Stimulated activated CD8-positive, alpha-beta memory T cell treated with anti-CD3 and anti-CD28 coated beads, Interleukin-4, amount 100 ng/mL, for 24 hours (primary cell): ENCODE measurements at regions not wholly inside any gene's neighbourhood (a gene's known extent, or its start where the extent isn't known, plus 50 kb on each side); places are given as distances from the start of the nearest gene placed in this dataset.

Source experiments
- DNase-seq: peaks from one replicate; pipeline ENCODE4 v3.0.0-alpha.2; 2020; ENCODE audit warnings: low read depth

DNA sequence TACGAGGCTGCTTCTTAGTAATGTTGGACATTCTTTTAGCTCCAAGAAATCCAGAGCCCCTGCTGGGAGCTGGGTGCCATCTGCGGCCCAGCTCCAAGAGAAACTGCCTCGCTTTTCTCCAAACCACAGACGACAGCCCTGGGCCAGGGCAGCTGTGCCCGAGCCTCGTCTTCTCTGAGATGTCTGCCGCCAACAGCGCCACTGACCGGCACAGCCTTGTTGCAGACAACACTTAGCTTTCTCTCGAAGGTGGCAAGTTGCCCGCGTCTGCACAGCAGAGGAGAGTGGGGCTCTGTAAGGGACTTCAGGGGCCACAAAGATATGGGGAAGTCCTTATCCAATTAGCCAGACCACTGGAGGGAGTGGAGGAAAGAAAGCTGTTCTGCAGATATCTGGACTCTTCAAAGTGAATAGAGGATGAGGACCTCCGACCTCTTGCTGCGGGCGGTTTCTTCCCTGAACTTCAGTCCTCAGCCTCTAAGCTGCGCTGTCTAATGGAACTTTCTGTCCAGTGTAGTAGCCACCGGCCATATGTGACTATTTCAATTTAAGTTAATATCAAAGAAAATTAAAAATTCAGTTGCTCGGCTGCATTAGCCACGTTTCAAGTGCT lies 63.9 kb upstream of the DISP3 start:
- no peak for DNase-seq

DNA sequence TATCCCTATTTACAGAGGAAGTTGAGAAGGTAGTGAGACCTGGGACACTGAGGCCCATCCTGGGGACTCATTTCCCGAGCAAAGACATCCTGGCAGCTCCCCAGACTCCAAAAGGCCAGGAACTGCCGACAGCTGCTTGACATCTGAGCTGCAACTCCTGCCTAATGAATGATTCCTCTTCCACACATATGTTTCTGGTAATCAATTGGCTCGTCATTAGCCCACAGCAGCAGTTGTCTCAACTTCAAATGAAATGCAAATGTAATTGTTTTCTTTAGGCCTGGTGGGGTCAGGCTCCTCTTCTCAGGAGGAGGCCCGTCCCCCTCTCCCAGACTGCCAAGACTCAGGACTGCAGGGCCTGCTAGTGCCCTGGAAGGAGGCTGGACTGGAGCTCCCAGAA lies 61.8 kb upstream of the DISP3 start:
- no peak for DNase-seq

DNA sequence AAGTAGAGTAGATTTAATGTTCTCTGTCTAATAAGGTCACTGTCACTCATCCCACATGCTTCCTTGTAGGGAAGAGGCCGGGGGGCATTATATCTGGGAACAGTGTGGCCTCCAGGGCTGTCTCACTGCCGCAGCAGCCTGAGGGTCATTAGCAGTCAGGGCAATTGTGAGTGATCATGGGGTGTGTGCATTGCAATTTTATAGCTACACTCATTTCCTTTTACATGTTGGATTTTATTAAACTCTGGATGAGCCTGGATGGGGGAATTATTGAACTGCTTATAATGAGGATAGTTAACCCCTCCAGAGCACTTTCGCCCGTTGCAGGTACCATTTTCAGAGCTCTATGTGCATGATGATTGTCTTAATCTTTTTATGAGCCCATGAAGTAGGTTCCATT lies 60.9 kb upstream of the DISP3 start:
- DNase-seq, result no peak

GRCh38 chr1:11421443-11421842 lies 57.5 kb upstream of the DISP3 start:
- no peak for DNase-seq

DNA sequence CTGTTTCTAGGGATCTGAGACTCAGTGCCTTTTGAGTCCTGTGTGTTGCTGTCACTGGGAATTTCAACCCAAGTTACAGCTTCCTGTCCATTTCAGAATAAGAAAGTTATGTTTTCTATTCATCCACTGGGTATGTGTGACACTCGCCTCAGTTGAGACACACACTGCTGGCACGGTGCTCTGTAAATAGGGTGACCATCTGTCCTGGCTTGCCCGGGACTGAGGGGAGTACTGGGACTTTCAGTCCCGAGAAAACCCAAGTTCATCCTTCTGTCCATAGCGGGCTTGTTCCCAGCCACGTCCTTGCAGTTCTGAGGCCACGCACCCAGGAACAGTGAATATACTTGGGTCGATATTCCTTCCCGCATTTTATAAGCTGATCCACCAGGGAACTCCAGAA lies 56.3 kb upstream of the DISP3 start:
- no peak for DNase-seq

- DNase-seq, result no peak
These were observed 52.3 kb upstream of the DISP3 start for GRCh38 chr1:11426617-11427016.

DNA sequence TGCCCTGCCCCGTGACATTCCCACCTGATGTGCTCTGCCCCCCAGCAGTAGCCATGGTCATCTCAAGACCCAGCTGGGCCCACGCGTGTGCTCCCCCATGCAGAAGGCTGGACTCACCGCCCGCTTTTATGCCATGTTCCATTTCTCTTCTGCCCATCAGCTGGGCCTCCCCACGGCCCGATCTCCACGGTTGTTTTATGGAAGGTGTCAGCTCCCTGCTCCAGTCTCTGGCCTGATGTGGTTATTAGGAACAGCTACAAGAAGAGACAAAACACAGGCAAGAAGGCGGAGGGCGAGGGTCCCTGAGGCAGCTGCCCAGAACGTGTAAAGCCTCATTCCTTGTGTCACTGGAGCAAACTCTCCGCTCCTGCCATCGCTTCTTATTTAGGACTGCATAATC lies 50.2 kb upstream of the DISP3 start:
- no peak for DNase-seq
